ENCODE measurements at regions not wholly inside any gene's neighbourhood (a gene's known extent, or its start where the extent isn't known, plus 50 kb on each side); places are given as distances from the start of the nearest gene placed in this dataset.

- intact Hi-C loops (cut with DNase I; ENCODE audit: low total_unique reads), result no loop called here
- TF ChIP-seq POLR2A (IDR thresholded peaks at IDR 0.05) (no peak), CTCF (IDR thresholded peaks at IDR 0.05) (no peak)
- 89 to 92% methylated on average over 2 of the region's 2 CpGs for WGBS, 2 donors
- H3K27ac ChIP-seq, result no peak overlapping the region
- H3K4me3 ChIP-seq, result no peak overlapping the region
- H3K27me3 ChIP-seq, result no peaks in the 10 kb centered on the region
- no peaks in the 10 kb centered on the region for H3K9me3 ChIP-seq
- no peaks in the 10 kb centered on the region for H3K4me1 ChIP-seq
- H3K36me3 ChIP-seq (ENCODE audit: low read depth, missing control alignments), result no peaks in the 10 kb centered on the region
- DNase-seq, result no peak
These were observed 549.8 kb upstream of the AGTR1 start for GRCh38 chr3:148147903-148148302.

GRCh38 chr3:148149556-148149955 lies 548.1 kb upstream of the AGTR1 start:
- intact Hi-C loops (cut with DNase I; ENCODE audit: low total_unique reads), result no loop called here

GRCh38 chr3:148150141-148150540 lies 547.6 kb upstream of the AGTR1 start:
- TF ChIP-seq CTCF (IDR thresholded peaks at IDR 0.05) (no peak), POLR2A (IDR thresholded peaks at IDR 0.05) (no peak)
- WGBS, 2 donors, result 89 to 92% methylated on average over 2 of the region's 2 CpGs
- no peak overlapping the region for H3K4me3 ChIP-seq
- no peaks in the 10 kb centered on the region for H3K27me3 ChIP-seq
- H3K4me1 ChIP-seq, result no peaks in the 10 kb centered on the region
- no peaks in the 10 kb centered on the region for H3K36me3 ChIP-seq (ENCODE audit: low read depth, missing control alignments)
- intact Hi-C loops (cut with DNase I; ENCODE audit: low total_unique reads), result no loop called here
- no peak overlapping the region for H3K27ac ChIP-seq
- H3K9me3 ChIP-seq, result no peaks in the 10 kb centered on the region
- no peak for DNase-seq

More at GRCh38 chr3:148149556-148149955, 548.1 kb upstream of the AGTR1 start:
- H3K4me3 ChIP-seq, result no peak overlapping the region
- H3K36me3 ChIP-seq (ENCODE audit: low read depth, missing control alignments), result no peaks in the 10 kb centered on the region
- no peak for DNase-seq
- TF ChIP-seq POLR2A (IDR thresholded peaks at IDR 0.05) (no peak), CTCF (IDR thresholded peaks at IDR 0.05) (no peak)
- H3K9me3 ChIP-seq, result no peaks in the 10 kb centered on the region
- no peaks in the 10 kb centered on the region for H3K27me3 ChIP-seq
- 78 to 91% methylated on average over 2 of the region's 2 CpGs for WGBS, 2 donors
- no peak overlapping the region for H3K27ac ChIP-seq
- no peaks in the 10 kb centered on the region for H3K4me1 ChIP-seq

- no peaks in the 10 kb centered on the region for H3K36me3 ChIP-seq (ENCODE audit: low read depth, missing control alignments)
- peak; percentile 48 for DNase-seq
- no peak overlapping the region for H3K27ac ChIP-seq
- H3K9me3 ChIP-seq, result no peaks in the 10 kb centered on the region
- H3K27me3 ChIP-seq, result no peaks in the 10 kb centered on the region
- intact Hi-C loops (cut with DNase I; ENCODE audit: low total_unique reads), result no loop called here
- no peak overlapping the region for H3K4me3 ChIP-seq
- 61 to 69% methylated on average over 3 of the region's 3 CpGs for WGBS, 2 donors
- TF ChIP-seq CTCF (IDR thresholded peaks at IDR 0.05) (no peak), POLR2A (IDR thresholded peaks at IDR 0.05) (no peak)
- no peaks in the 10 kb centered on the region for H3K4me1 ChIP-seq
These were observed 539.5 kb upstream of the AGTR1 start for GRCh38 chr3:148158210-148158609.

GRCh38 chr3:148162132-148162531 lies 535.6 kb upstream of the AGTR1 start:
- no peak overlapping the region for H3K27ac ChIP-seq
- TF ChIP-seq CTCF (IDR thresholded peaks at IDR 0.05), result no peak
- TF ChIP-seq POLR2A (IDR thresholded peaks at IDR 0.05), result no peak
- no peaks in the 10 kb centered on the region for H3K4me1 ChIP-seq
- H3K4me3 ChIP-seq, result no peak overlapping the region
- 62 to 71% methylated on average over 2 of the region's 2 CpGs for WGBS, 2 donors
- intact Hi-C loops (cut with DNase I; ENCODE audit: low total_unique reads), result no loop called here
- H3K27me3 ChIP-seq, result no peaks in the 10 kb centered on the region
- no peak for DNase-seq
- no peaks in the 10 kb centered on the region for H3K36me3 ChIP-seq (ENCODE audit: low read depth, missing control alignments)
- H3K9me3 ChIP-seq, result no peaks in the 10 kb centered on the region
